Activated CD8-positive, alpha-beta memory T cell treated with anti-CD3 and anti-CD28 coated beads, Interleukin-2, amount 10 ng/mL, durations not matched to agents 7 days and 5 days (primary cell): ENCODE measurements at regions not wholly inside any gene's neighbourhood (a gene's known extent, or its start where the extent isn't known, plus 50 kb on each side); places are given as distances from the start of the nearest gene placed in this dataset.
"Not testable (repeated sequence)": the region's sequence is repeated elsewhere in the genome, so short reads cannot be mapped to it uniquely, and the experiment has no call there.

Experiments
- ATAC-seq: fragments of 150-1000 bp; cut with Tn5 transposase; one replicate; pipeline ENCODE4 v1.10.0; 2021; ENCODE audit warnings: moderate library complexity
- CTCF ChIA-PET: fragments of 350-600 bp; sonication (Branson Sonifier 250); formaldehyde crosslinking; loops from one replicate; lab custom pipeline; 2021; ENCODE audit warnings: antibody characterized with exemption; lab: Charles Lee
- DNase-seq: peaks from one replicate; pipeline ENCODE4 v3.0.0-alpha.2; 2020
- H3K27ac Mint-ChIP-seq: one replicate; pipeline ENCODE4 v1.8.0; 2021; ENCODE audit warnings: mild to moderate bottlenecking, mixed read lengths
- H3K27me3 Mint-ChIP-seq: one replicate; pipeline ENCODE4 v1.8.0; 2021; ENCODE audit warnings: mixed read lengths
- H3K36me3 Mint-ChIP-seq: one replicate; pipeline ENCODE4 v1.8.0; 2021; ENCODE audit warnings: mild to moderate bottlenecking, mixed read lengths
- H3K4me1 Mint-ChIP-seq: one replicate; pipeline ENCODE4 v1.8.0; 2021; ENCODE audit warnings: mixed read lengths
- H3K4me3 Mint-ChIP-seq: one replicate; pipeline ENCODE4 v1.8.0; 2021; ENCODE audit warnings: mild to moderate bottlenecking, moderate library complexity, mixed read lengths
- H3K9me3 Mint-ChIP-seq: one replicate; pipeline ENCODE4 v1.8.0; 2022; ENCODE audit warnings: low read depth, mixed read lengths

DNA sequence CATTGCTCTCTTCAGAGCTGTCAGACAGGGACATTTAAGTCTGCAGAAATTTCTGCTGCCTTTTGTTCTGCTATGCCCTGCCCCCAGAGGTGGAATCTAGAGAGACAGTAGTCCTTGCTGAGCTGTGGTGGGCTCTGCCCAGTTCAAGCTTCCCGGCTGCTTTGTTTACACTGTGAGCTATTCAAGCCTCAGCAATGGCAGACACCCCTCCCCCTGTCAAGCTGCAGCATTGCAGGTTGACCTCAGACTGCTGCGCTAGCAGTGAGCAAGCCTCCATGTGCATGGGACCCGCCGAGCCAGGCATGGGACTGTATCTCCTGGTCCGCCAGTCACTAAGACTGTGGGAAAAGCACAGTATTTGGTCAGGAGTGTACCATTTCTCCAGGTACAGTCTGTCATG lies 53.6 kb upstream of the MAPK10 start:
- H3K36me3 Mint-ChIP-seq, H3K9me3 Mint-ChIP-seq, CTCF ChIA-PET: not testable (repeated sequence)

GRCh38 chr4:86414686-86415085 lies 54.8 kb upstream of the MAPK10 start:
- Mint-ChIP-seq H3K9me3 (no peaks in the 10 kb centered on the region), H3K4me1 (no peaks in the 10 kb centered on the region), H3K27me3 (no peaks in the 10 kb centered on the region), H3K27ac (no peak overlapping the region), H3K36me3 (no peaks in the 10 kb centered on the region), H3K4me3 (no peak overlapping the region)
- CTCF ChIA-PET: no interaction called here
- DNase-seq (no peak), ATAC-seq (no peak)

More for the DNA sequence above, 53.6 kb upstream of the MAPK10 start:
- H3K27me3 Mint-ChIP-seq, DNase-seq, H3K27ac Mint-ChIP-seq, ATAC-seq, H3K4me3 Mint-ChIP-seq, H3K4me1 Mint-ChIP-seq: not testable (repeated sequence)

DNA sequence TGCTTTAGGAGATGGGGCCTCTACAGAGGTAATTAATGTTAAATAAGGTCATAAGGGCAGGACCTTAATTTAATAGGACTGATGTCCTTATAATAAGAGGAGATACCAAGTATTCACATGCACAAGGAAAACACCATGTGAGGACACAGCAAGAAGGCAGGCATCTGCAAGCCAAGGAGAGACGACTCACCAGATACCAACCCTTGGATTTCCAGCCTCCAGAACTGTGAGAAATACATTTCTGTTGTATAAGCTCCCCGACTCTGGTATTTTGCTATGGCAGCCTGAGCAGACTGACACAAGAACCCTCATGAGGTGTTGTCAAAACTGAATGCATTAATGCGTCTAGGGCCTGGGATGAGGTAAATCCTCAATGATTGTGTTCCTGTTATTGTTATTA lies 56.2 kb upstream of the MAPK10 start:
- Mint-ChIP-seq H3K36me3 (no peaks in the 10 kb centered on the region), H3K27me3 (no peaks in the 10 kb centered on the region), H3K4me1 (no peaks in the 10 kb centered on the region), H3K4me3 (no peak overlapping the region), H3K27ac (no peak overlapping the region), H3K9me3 (no peaks in the 10 kb centered on the region)
- no peak for ATAC-seq
- CTCF ChIA-PET: no interaction called here
- no peak for DNase-seq

DNA sequence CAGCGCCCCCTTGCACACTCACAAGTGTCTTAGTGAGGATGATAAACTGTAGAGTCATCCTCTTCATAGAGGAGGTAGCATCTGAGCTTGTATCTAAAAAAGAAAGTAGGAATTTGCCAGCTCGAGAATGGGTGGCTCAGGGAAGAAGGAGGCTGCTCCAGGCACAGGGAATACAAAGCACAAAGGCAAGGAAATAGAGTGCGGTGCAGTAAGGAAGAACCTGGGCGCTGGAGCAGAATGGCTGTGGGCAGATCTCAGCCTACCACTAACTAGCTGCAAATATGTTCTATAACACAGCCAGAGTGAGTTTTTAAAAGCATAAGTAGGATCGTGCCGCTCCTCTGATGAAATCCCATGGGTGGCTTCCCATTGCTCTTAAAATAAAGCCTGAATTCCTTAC lies 61.6 kb upstream of the MAPK10 start:
- Mint-ChIP-seq H3K27me3 (no peaks in the 10 kb centered on the region), H3K36me3 (no peaks in the 10 kb centered on the region), H3K4me3 (no peak overlapping the region), H3K27ac (no peak overlapping the region), H3K9me3 (no peaks in the 10 kb centered on the region), H3K4me1 (no peaks in the 10 kb centered on the region)
- no peak for DNase-seq
- no peak for ATAC-seq
- CTCF ChIA-PET: no interaction called here

- Mint-ChIP-seq H3K4me3 (no peak overlapping the region), H3K27me3 (no peaks in the 10 kb centered on the region), H3K27ac (no peak overlapping the region), H3K36me3 (no peaks in the 10 kb centered on the region), H3K9me3 (no peaks in the 10 kb centered on the region), H3K4me1 (no peaks in the 10 kb centered on the region)
- no peak for DNase-seq
- no peak for ATAC-seq
- CTCF ChIA-PET: no interaction called here
Measured at GRCh38 chr4:86431543-86432116, 71.8 kb upstream of the MAPK10 start.

DNA sequence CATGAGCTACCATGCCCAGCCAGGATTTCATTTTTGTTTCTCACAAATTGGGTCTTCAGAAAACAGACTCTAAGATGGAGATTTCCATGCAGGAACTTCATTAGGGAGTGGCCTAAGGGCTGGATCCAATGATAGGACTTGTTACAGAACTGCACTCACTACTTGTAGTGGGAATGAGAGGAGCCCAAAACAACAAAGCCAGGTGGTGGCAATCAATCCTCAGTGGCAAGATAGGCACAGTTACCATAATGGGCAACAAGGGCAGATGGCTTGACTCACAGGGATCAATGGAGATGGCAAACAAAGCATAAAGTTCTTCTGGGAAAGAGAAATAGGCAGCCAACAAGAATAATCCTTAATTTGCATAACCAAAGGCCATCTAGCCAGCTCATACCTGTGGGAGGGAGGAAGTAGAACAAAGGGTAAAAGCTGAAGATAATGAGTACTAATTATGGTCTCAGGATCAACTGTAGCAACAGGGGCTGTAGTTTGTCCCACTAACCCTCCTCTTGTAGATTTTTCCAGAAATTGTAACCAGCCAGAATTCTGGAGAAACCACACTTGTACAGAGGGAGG lies 72.8 kb upstream of the MAPK10 start:
- CTCF ChIA-PET: no interaction called here
- H3K27ac Mint-ChIP-seq: no peak overlapping the region
- no peak overlapping the region for H3K4me3 Mint-ChIP-seq

DNA sequence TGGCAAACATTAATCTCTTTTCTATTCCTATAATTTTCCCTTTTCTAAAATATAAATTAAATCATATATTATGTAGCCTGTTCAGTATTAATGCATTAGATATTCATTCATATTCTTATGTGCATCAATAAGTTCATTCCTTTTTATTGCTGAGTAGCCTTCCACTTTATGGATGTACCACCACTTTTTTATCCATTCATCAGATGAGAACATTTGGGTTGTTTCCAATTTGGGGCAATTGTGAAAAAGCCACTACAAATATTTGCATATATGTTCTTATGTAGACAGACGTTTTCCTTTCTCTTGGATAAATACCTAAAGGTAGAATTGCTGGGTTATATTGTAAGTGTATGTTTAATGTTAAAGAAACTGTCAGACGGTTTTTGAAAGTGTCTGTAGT lies 79.4 kb upstream of the MAPK10 start:
- CTCF ChIA-PET: no interaction called here
- Mint-ChIP-seq H3K36me3 (no peaks in the 10 kb centered on the region), H3K27me3 (no peaks in the 10 kb centered on the region), H3K4me1 (no peaks in the 10 kb centered on the region), H3K9me3 (no peaks in the 10 kb centered on the region), H3K27ac (no peak overlapping the region), H3K4me3 (no peak overlapping the region)
- no peak for ATAC-seq
- no peak for DNase-seq

More for the DNA sequence above, 72.8 kb upstream of the MAPK10 start:
- Mint-ChIP-seq H3K36me3 (no peaks in the 10 kb centered on the region), H3K9me3 (no peaks in the 10 kb centered on the region), H3K4me1 (no peaks in the 10 kb centered on the region), H3K27me3 (no peaks in the 10 kb centered on the region)
- DNase-seq (no peak), ATAC-seq (no peak)

DNA sequence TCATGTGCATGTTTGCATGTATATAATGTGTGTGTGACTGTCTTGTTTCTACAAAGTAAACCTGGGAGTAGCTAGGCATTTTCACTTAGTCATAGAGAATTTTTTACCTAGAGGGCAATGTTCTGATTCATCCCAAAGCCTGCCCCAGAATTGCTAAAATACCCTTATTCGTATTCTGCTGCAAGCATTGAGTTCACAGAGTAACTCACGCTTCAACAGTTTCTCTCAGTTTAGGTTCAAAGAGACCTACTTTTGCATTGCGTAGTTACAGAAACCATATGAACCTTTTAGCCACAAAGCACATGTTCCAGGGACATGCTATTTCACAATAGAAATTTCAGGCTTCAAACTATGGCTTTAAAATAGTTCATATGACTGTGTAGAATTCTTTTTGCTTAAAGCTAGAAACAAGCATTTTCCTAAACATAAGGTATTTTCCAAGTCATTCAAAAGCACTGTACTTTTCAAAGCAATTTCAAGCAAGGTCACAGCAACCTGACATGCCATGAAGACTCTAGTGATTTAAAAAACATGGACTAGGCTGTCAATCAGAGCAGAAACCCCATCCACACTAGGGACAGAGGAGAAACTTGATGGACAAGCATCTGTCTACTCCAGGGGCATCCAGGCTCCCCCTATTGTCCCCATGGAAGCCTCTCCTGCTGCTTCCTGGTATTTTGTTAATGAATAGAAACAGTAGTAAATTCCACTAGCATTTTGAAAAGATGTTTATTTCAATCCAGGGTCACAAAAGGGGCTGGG lies 81.5 kb upstream of the MAPK10 start:
- no peaks in the 10 kb centered on the region for H3K9me3 Mint-ChIP-seq
- CTCF ChIA-PET: no interaction called here

GRCh38 chr4:86442881-86443280 lies 83.0 kb upstream of the MAPK10 start:
- Mint-ChIP-seq H3K27me3 (no peaks in the 10 kb centered on the region), H3K4me1 (no peaks in the 10 kb centered on the region), H3K9me3 (no peaks in the 10 kb centered on the region), H3K36me3 (no peaks in the 10 kb centered on the region), H3K27ac (no peak overlapping the region), H3K4me3 (no peak overlapping the region)
- DNase-seq (no peak), ATAC-seq (no peak)
- CTCF ChIA-PET: no interaction called here

More for the DNA sequence above, 81.5 kb upstream of the MAPK10 start:
- DNase-seq: no peak
- H3K4me1 Mint-ChIP-seq: no peaks in the 10 kb centered on the region
- no peak overlapping the region for H3K27ac Mint-ChIP-seq
- no peaks in the 10 kb centered on the region for H3K36me3 Mint-ChIP-seq
- no peak for ATAC-seq
- H3K27me3 Mint-ChIP-seq: no peaks in the 10 kb centered on the region
- no peak overlapping the region for H3K4me3 Mint-ChIP-seq

- no peaks in the 10 kb centered on the region for H3K27me3 Mint-ChIP-seq
- H3K36me3 Mint-ChIP-seq: no peaks in the 10 kb centered on the region
- H3K9me3 Mint-ChIP-seq: no peaks in the 10 kb centered on the region
- no peak overlapping the region for H3K27ac Mint-ChIP-seq
- no peak overlapping the region for H3K4me3 Mint-ChIP-seq
- no peak for DNase-seq
- H3K4me1 Mint-ChIP-seq: no peaks in the 10 kb centered on the region
- CTCF ChIA-PET: no interaction called here
- no peak for ATAC-seq
Measured at GRCh38 chr4:86443495-86443894, 83.6 kb upstream of the MAPK10 start.

- H3K27ac Mint-ChIP-seq: no peak overlapping the region
- no peaks in the 10 kb centered on the region for H3K9me3 Mint-ChIP-seq
- CTCF ChIA-PET: no interaction called here
- H3K36me3 Mint-ChIP-seq: no peaks in the 10 kb centered on the region
- no peaks in the 10 kb centered on the region for H3K4me1 Mint-ChIP-seq
- ATAC-seq: no peak
- DNase-seq: no peak
- no peak overlapping the region for H3K4me3 Mint-ChIP-seq
- H3K27me3 Mint-ChIP-seq: peaks cover 3% of the 10 kb centered on the region
Measured at GRCh38 chr4:86446996-86447395, 87.1 kb upstream of the MAPK10 start.

GRCh38 chr4:86448871-86449270 lies 89.0 kb upstream of the MAPK10 start:
- CTCF ChIA-PET: no interaction called here
- no peaks in the 10 kb centered on the region for H3K9me3 Mint-ChIP-seq
- DNase-seq (no peak), ATAC-seq (no peak)
- no peak overlapping the region for H3K27ac Mint-ChIP-seq
- H3K4me3 Mint-ChIP-seq: no peak overlapping the region
- H3K4me1 Mint-ChIP-seq: no peaks in the 10 kb centered on the region
- peaks cover 3% of the 10 kb centered on the region for H3K27me3 Mint-ChIP-seq
- H3K36me3 Mint-ChIP-seq: no peaks in the 10 kb centered on the region

DNA sequence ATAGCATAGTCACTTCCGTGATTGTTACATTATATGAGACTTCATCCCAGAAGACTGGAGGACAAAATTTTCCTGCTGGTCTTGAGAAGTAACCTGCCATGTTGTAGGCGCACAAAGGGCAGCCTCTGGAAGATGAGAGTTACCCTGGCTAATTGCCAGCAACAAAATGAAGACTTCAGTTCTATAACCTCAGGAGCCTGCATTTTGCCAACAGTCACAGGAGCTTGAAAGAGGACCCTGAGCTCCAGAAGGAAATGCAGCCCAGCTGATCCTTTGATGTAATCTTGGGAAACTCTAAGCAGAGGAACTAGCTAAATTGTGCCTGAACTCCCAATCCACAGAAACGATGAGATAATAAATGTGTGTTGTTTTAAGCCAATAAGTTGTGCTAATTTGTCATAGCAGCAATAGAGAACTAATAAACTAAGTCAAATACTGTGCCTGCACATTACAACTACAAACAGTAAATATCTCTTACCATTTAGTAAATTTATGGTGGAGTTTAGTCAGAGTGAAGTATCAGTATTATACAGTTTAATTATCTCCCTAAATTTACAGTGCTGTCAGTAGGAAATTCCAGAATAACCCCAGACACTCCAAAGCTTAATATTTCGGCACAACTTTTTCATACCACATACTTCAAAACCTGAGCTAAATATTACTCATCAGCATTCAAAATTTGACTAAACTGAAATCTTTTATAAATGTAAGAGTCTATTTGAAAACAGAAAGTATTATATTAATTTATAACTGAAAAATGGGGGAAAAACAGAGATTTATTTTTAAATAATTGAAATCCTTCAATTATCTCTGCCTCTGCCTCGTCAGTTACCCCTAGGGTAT lies 90.1 kb upstream of the MAPK10 start:
- DNase-seq: no peak
- H3K4me1 Mint-ChIP-seq: no peaks in the 10 kb centered on the region
- H3K4me3 Mint-ChIP-seq: no peak overlapping the region
- H3K27ac Mint-ChIP-seq: no peak overlapping the region
- no peak for ATAC-seq
- CTCF ChIA-PET: no interaction called here
- H3K36me3 Mint-ChIP-seq: no peaks in the 10 kb centered on the region
- peaks cover 7% of the 10 kb centered on the region for H3K27me3 Mint-ChIP-seq
- no peaks in the 10 kb centered on the region for H3K9me3 Mint-ChIP-seq
